ENCODE measurements at regions not wholly inside any gene's neighbourhood (a gene's known extent, or its start where the extent isn't known, plus 50 kb on each side); places are given as distances from the start of the nearest gene placed in this dataset.

DNA sequence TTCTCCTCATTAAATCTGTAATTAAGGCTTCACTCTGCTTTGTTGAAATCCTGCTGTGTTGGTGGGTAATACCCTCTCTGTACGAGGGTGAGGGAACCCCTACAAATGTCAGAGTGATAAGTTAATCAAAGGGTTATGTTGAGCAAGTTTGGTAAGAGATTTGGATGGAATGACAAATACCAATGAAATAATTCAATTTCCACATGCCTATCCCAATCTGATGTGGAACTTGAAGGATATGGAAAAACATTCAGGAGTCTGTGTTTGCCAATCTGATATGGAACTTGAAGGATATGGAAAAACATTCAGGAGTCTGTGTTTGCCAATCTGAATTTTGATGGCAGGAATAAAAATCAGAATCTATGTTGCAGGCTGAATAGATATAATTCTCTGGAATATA is 910.2 kb downstream of the TUSC7 start:
- DNase-seq, result no peak

DNA sequence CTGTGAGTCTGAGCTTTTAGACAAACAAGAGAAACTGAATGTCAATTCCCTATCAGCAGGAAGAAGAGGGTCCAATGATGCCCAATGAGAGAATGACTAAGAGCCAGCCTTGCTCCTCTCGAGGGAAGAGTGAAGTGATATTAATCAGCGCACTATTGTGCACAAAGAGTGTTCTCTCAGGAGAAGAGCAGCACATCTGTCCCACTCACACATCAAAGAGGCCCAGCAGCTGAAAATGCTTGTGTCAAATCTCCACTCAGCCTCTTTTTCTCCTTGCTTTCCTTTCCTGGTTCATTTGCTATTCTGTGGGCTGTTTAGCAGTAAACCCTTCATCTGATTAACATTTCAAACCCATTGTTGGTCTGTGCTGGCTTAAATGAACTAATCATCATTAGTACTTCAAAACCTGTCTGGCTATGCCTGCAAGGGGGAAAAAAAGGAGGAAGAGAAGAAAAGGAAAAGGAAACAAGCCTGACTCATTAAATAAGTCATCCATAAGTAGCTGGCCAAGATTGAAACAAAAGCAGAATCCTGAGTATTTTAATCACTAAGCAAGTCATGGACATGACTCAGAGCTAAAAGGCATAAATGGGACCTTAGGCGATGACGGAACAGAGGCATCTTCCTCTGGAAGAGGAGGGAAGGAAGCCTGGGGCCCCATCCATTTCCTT is 912.7 kb downstream of the TUSC7 start:
- DNase-seq, result no peak

- DNase-seq, result no peak
These were observed 914.8 kb downstream of the TUSC7 start for GRCh38 chr3:117624424-117624823.

GRCh38 chr3:117625174-117625573 is 915.6 kb downstream of the TUSC7 start:
- DNase-seq, result no peak

GRCh38 chr3:117626577-117626976 is 917.0 kb downstream of the TUSC7 start:
- no peak for DNase-seq

- peak; percentile 53 for DNase-seq
These were observed 919.3 kb downstream of the TUSC7 start for GRCh38 chr3:117628823-117629291.

DNA sequence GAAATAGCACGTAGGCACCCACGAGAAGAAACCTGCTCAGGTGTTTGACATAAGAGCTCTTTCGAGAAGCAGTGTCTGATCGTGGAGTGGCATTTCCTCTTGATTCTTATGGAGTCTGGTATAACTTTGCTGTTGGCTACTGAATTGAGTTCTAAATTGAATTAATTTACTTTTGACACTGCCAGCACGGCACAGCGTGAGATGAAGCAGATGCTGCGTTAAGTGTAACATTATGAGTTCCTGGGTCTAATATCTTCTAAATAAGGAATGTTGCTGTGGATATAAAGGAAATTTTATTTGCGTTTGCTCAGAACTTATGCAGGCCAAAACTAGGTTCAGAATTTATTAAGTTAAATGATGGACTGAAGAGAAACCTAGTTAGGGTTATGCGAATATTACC is 919.9 kb downstream of the TUSC7 start:
- no peak for DNase-seq

GRCh38 chr3:117630469-117630868 is 920.9 kb downstream of the TUSC7 start:
- DNase-seq, result no peak

GRCh38 chr3:117630885-117631284 is 921.3 kb downstream of the TUSC7 start:
- no peak for DNase-seq

DNA sequence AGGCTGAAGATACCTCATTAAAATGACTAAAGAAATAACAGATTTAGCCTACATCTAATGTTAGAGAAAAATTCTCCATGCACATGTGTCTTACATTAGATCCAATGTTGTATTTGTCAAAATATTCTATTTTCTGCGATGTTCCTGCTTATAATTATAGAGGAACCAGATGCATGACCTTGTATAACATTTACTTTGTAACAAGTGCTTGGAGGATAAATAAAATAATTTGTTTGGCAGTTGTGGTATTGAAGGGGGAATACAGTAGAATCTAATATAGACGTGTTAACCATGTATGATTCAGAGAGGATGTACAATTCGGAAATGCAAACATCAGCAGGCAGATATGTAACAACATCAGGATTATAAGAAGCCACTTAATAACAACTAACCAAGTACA is 922.2 kb downstream of the TUSC7 start:
- no peak for DNase-seq

- no peak for DNase-seq
These were observed 922.6 kb downstream of the TUSC7 start for GRCh38 chr3:117632191-117632590.

DNA sequence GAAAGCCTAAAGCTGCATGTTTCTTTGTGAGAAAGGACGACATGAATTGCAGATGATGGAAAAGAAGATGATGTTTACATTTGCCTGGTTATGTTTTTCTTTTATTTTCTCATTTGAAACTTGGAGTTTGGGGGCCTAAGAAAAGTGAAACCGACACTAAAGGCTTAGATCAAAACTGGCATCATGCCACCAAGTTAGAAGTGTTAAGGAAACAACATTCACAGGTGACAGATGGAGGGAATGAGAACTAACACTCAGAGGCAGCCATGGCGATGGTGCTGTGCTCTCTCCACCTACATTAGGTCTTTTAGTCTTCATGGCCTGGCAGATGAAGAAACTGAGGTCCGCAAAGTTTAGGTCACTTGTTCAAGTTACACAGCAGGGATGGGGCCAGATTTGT is 923.6 kb downstream of the TUSC7 start:
- no peak for DNase-seq

GRCh38 chr3:117637666-117638065 is 928.1 kb downstream of the TUSC7 start:
- no peak for DNase-seq

DNA sequence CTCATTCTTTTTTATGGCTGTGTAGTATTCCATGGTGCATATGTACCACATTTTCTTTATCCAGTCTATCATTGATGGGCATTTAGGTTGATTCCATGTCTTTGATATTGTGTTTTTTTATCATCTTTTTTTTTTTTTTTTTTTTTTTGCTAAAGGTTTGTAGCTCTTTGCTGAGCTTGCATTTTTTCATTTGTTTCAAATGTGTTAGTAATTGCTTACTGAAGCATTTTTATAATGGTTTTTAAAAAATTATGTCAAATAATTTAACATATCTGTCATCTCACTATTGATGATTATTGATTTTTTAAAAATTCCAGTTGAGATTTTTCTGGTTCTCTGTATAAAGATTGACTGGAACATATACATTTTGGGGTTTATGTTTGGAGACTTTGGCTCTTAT is 934.6 kb downstream of the TUSC7 start:
- DNase-seq, result no peak

- DNase-seq, result no peak
These were observed 936.1 kb downstream of the TUSC7 start for GRCh38 chr3:117645561-117646242.

GRCh38 chr3:117647435-117647834 is 937.9 kb downstream of the TUSC7 start:
- DNase-seq, result no peak

GRCh38 chr3:117651246-117651645 is 941.7 kb downstream of the TUSC7 start:
- DNase-seq, result no peak

GRCh38 chr3:117656391-117656790 is 946.8 kb downstream of the TUSC7 start:
- no peak for DNase-seq

DNA sequence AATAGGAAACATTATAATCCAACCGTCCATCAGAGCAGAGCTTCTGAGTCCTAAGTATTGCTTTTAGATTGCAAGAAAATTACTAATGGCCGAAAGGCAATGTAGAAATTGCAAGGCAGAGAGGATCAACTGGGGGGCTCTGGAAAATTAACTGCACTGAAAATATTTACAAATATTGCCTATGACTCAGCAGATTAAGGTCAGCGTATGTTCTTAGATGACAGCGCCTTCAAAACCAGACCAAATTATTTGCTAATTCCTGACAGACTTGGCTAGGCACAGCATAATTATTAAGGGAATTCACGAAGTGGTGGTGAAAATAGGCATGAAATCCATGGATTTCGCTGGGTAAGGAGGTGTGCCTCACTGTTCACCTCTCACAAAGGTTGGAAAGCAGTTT is 947.7 kb downstream of the TUSC7 start:
- no peak for DNase-seq

GRCh38 chr3:117660941-117661817 is 951.6 kb downstream of the TUSC7 start:
- DNase-seq, result no peak

GRCh38 chr3:117661818-117662095 is 952.2 kb downstream of the TUSC7 start:
- DNase-seq, result no peak

GRCh38 chr3:117665296-117665695 is 955.7 kb downstream of the TUSC7 start:
- DNase-seq, result no peak

- DNase-seq, result peak; percentile 41
These were observed 956.7 kb downstream of the TUSC7 start for GRCh38 chr3:117666325-117666724.

All from left kidney (tissue), 1 donor.